ENCODE measurements at regions not wholly inside any gene's neighbourhood (a gene's known extent, or its start where the extent isn't known, plus 50 kb on each side); places are given as distances from the start of the nearest gene placed in this dataset.

DNA sequence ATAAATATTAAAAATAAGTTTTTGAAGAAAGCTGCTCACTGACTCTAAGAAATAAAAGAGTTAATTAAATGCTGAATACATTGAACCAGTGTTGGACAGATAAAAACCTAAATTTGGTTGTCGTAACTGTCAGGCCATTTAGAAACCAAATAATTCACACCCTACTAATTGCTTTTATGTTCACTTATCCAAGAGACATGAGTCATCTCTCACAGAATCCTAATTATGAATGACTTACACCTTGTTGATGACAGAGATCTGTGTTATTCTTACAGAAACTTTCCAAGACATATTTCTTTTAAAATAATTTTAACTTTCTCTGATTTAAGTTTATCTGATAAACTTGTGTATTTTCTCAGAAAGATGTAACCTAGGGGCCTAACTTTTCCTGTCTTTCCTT, 250.7 kb downstream of the IKZF2 start:
- TF ChIP-seq, protein P1, sequence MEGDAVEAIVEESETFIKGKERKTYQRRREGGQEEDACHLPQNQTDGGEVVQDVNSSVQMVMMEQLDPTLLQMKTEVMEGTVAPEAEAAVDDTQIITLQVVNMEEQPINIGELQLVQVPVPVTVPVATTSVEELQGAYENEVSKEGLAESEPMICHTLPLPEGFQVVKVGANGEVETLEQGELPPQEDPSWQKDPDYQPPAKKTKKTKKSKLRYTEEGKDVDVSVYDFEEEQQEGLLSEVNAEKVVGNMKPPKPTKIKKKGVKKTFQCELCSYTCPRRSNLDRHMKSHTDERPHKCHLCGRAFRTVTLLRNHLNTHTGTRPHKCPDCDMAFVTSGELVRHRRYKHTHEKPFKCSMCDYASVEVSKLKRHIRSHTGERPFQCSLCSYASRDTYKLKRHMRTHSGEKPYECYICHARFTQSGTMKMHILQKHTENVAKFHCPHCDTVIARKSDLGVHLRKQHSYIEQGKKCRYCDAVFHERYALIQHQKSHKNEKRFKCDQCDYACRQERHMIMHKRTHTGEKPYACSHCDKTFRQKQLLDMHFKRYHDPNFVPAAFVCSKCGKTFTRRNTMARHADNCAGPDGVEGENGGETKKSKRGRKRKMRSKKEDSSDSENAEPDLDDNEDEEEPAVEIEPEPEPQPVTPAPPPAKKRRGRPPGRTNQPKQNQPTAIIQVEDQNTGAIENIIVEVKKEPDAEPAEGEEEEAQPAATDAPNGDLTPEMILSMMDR (IDR thresholded peaks at IDR 0.05) = no peak
- no peak for TF ChIP-seq POLR2A (IDR thresholded peaks at IDR 0.05; ENCODE audit: low read depth)
- no peak for TF ChIP-seq POLR2AphosphoS5 (IDR thresholded peaks at IDR 0.05)
